Hepatocyte (in vitro differentiated cells): ENCODE measurements at regions not wholly inside any gene's neighbourhood (a gene's known extent, or its start where the extent isn't known, plus 50 kb on each side); places are given as distances from the start of the nearest gene placed in this dataset.

Experiments
- CTCF ChIP-seq: fragments of 200-600 bp; sonication (generic); IDR thresholded peaks from 2 replicates; pipeline ENCODE4 v1.5.1; 2016; ENCODE audit warnings: antibody characterized with exemption, mild to moderate bottlenecking; ENCODE audit not compliant: poor library complexity
- EZH2 ChIP-seq: fragments of 200-600 bp; sonication (generic); IDR thresholded peaks from 2 replicates; pipeline ENCODE4 v1.6.1; 2016; ENCODE audit warnings: antibody characterized with exemption, mild to moderate bottlenecking, borderline replicate concordance

- no peak for TF ChIP-seq CTCF
- no peak for TF ChIP-seq EZH2
Measured at GRCh38 chr11:29879560-29879959, 137.3 kb downstream of the KCNA4 start.
